GM23338 (cell line): ENCODE measurements at regions not wholly inside any gene's neighbourhood (a gene's known extent, or its start where the extent isn't known, plus 50 kb on each side); places are given as distances from the start of the nearest gene placed in this dataset.

Experiments
- CREB1 ChIP-seq: fragments of 250-450 bp; sonication (Bioruptor Pico); IDR thresholded peaks from 2 replicates; pipeline ENCODE4 v1.5.0; 2020; ENCODE audit warnings: low read depth, mild to moderate bottlenecking, moderate library complexity
- EZH2 ChIP-seq: fragments of 200-600 bp; sonication (generic); IDR thresholded peaks from one replicate; pipeline ENCODE4 v1.8.0; 2017; ENCODE audit warnings: antibody characterized with exemption, mild to moderate bottlenecking, low read depth; ENCODE audit not compliant: unreplicated experiment
- EZH2phosphoT487 ChIP-seq: fragments of 200-600 bp; sonication (generic); IDR thresholded peaks from one replicate; pipeline ENCODE4 v1.8.1; 2018; ENCODE audit warnings: antibody characterized with exemption; ENCODE audit not compliant: unreplicated experiment
- JUNB ChIP-seq: IDR thresholded peaks from one replicate; pipeline ENCODE4 v1.6.1; 2016; ENCODE audit warnings: antibody characterized with exemption; ENCODE audit not compliant: unreplicated experiment
- NANOG ChIP-seq: IDR thresholded peaks from 2 replicates; pipeline ENCODE4 v1.6.1; 2016; ENCODE audit warnings: antibody characterized with exemption, borderline replicate concordance
- POLR2AphosphoS5 ChIP-seq: IDR thresholded peaks from 2 replicates; pipeline ENCODE4 v1.6.1; 2016; ENCODE audit warnings: antibody characterized with exemption, low read depth
- STAT1 ChIP-seq: IDR thresholded peaks from one replicate; pipeline ENCODE4 v1.6.1; 2016; ENCODE audit warnings: antibody characterized with exemption; ENCODE audit not compliant: unreplicated experiment
- ZNF114 ChIP-seq: fragments of 250-450 bp; sonication (Bioruptor Pico); IDR thresholded peaks from 2 replicates; pipeline ENCODE4 v1.5.0; 2020; ENCODE audit warnings: mild to moderate bottlenecking, moderate library complexity
- ZNF331 ChIP-seq: fragments of 250-450 bp; sonication (Bioruptor Pico); IDR thresholded peaks from 2 replicates; pipeline ENCODE4 v1.5.0; 2020; ENCODE audit warnings: low read depth, mild to moderate bottlenecking, moderate library complexity
- TF ChIP-seq, protein P1 (sequence below), 2 experiments: fragments of 200-600 bp in 1 of 2; sonication (generic) in 1 of 2; conservative IDR thresholded peaks; 2 replicates each; pipeline versions ENCODE4 v1.5.1 to v1.6.1; 2016 to 2017; ENCODE audit warnings: antibody characterized with exemption in 2 of 2, low read depth in 2 of 2, mild to moderate bottlenecking in 2 of 2, moderate library complexity in 1 of 2
- TF ChIP-seq, protein P2 (sequence below): IDR thresholded peaks from 2 replicates; pipeline ENCODE4 v1.6.1; 2016; ENCODE audit warnings: antibody characterized with exemption
- TF ChIP-seq, protein P3 (sequence below): IDR thresholded peaks from one replicate; pipeline ENCODE4 v1.6.1; 2018; ENCODE audit warnings: antibody characterized with exemption; ENCODE audit not compliant: unreplicated experiment
- TF ChIP-seq, protein P4 (sequence below): fragments of 250-450 bp; sonication (Bioruptor Pico); IDR thresholded peaks from 2 replicates; pipeline ENCODE4 v1.5.0; 2020; ENCODE audit warnings: mild to moderate bottlenecking, moderate library complexity

DNA sequence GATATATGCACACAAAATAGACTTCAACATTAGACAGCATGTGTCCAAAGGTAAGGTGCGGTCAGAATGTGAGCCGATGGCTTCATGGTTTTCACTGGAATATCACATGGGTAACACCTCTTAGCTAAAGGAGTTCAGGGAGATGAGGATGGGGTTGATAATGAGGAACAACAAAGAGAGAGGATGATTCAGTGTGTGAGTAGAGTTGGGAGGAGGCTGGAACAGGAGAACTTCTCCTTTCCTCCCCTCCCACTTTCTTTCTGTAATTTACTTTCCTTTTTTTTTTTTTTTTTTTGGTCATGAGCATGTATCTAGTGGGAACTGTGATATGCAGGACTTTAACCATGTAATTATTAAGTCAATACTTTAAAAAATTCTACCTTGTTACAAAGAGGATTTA, 99.4 kb downstream of the FASLG start:
- TF ChIP-seq, protein P1, sequence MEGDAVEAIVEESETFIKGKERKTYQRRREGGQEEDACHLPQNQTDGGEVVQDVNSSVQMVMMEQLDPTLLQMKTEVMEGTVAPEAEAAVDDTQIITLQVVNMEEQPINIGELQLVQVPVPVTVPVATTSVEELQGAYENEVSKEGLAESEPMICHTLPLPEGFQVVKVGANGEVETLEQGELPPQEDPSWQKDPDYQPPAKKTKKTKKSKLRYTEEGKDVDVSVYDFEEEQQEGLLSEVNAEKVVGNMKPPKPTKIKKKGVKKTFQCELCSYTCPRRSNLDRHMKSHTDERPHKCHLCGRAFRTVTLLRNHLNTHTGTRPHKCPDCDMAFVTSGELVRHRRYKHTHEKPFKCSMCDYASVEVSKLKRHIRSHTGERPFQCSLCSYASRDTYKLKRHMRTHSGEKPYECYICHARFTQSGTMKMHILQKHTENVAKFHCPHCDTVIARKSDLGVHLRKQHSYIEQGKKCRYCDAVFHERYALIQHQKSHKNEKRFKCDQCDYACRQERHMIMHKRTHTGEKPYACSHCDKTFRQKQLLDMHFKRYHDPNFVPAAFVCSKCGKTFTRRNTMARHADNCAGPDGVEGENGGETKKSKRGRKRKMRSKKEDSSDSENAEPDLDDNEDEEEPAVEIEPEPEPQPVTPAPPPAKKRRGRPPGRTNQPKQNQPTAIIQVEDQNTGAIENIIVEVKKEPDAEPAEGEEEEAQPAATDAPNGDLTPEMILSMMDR (conservative IDR thresholded peaks at IDR 0.05; ENCODE audit: low read depth in 2 of 2) = no peak
- TF ChIP-seq, protein P2, sequence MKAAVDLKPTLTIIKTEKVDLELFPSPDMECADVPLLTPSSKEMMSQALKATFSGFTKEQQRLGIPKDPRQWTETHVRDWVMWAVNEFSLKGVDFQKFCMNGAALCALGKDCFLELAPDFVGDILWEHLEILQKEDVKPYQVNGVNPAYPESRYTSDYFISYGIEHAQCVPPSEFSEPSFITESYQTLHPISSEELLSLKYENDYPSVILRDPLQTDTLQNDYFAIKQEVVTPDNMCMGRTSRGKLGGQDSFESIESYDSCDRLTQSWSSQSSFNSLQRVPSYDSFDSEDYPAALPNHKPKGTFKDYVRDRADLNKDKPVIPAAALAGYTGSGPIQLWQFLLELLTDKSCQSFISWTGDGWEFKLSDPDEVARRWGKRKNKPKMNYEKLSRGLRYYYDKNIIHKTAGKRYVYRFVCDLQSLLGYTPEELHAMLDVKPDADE = no peak
- TF ChIP-seq POLR2AphosphoS5 = no peak
- TF ChIP-seq NANOG = no peak
- TF ChIP-seq CREB1 = no peak
- no peak for TF ChIP-seq EZH2
- no peak for TF ChIP-seq STAT1
- TF ChIP-seq EZH2phosphoT487 = no peak
- TF ChIP-seq, protein P3, sequence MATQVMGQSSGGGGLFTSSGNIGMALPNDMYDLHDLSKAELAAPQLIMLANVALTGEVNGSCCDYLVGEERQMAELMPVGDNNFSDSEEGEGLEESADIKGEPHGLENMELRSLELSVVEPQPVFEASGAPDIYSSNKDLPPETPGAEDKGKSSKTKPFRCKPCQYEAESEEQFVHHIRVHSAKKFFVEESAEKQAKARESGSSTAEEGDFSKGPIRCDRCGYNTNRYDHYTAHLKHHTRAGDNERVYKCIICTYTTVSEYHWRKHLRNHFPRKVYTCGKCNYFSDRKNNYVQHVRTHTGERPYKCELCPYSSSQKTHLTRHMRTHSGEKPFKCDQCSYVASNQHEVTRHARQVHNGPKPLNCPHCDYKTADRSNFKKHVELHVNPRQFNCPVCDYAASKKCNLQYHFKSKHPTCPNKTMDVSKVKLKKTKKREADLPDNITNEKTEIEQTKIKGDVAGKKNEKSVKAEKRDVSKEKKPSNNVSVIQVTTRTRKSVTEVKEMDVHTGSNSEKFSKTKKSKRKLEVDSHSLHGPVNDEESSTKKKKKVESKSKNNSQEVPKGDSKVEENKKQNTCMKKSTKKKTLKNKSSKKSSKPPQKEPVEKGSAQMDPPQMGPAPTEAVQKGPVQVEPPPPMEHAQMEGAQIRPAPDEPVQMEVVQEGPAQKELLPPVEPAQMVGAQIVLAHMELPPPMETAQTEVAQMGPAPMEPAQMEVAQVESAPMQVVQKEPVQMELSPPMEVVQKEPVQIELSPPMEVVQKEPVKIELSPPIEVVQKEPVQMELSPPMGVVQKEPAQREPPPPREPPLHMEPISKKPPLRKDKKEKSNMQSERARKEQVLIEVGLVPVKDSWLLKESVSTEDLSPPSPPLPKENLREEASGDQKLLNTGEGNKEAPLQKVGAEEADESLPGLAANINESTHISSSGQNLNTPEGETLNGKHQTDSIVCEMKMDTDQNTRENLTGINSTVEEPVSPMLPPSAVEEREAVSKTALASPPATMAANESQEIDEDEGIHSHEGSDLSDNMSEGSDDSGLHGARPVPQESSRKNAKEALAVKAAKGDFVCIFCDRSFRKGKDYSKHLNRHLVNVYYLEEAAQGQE = no peak
- TF ChIP-seq ZNF331 (CRISPR knock-in tag) = no peak
- no peak for TF ChIP-seq ZNF114 (CRISPR knock-in tag)
- TF ChIP-seq, protein P4, sequence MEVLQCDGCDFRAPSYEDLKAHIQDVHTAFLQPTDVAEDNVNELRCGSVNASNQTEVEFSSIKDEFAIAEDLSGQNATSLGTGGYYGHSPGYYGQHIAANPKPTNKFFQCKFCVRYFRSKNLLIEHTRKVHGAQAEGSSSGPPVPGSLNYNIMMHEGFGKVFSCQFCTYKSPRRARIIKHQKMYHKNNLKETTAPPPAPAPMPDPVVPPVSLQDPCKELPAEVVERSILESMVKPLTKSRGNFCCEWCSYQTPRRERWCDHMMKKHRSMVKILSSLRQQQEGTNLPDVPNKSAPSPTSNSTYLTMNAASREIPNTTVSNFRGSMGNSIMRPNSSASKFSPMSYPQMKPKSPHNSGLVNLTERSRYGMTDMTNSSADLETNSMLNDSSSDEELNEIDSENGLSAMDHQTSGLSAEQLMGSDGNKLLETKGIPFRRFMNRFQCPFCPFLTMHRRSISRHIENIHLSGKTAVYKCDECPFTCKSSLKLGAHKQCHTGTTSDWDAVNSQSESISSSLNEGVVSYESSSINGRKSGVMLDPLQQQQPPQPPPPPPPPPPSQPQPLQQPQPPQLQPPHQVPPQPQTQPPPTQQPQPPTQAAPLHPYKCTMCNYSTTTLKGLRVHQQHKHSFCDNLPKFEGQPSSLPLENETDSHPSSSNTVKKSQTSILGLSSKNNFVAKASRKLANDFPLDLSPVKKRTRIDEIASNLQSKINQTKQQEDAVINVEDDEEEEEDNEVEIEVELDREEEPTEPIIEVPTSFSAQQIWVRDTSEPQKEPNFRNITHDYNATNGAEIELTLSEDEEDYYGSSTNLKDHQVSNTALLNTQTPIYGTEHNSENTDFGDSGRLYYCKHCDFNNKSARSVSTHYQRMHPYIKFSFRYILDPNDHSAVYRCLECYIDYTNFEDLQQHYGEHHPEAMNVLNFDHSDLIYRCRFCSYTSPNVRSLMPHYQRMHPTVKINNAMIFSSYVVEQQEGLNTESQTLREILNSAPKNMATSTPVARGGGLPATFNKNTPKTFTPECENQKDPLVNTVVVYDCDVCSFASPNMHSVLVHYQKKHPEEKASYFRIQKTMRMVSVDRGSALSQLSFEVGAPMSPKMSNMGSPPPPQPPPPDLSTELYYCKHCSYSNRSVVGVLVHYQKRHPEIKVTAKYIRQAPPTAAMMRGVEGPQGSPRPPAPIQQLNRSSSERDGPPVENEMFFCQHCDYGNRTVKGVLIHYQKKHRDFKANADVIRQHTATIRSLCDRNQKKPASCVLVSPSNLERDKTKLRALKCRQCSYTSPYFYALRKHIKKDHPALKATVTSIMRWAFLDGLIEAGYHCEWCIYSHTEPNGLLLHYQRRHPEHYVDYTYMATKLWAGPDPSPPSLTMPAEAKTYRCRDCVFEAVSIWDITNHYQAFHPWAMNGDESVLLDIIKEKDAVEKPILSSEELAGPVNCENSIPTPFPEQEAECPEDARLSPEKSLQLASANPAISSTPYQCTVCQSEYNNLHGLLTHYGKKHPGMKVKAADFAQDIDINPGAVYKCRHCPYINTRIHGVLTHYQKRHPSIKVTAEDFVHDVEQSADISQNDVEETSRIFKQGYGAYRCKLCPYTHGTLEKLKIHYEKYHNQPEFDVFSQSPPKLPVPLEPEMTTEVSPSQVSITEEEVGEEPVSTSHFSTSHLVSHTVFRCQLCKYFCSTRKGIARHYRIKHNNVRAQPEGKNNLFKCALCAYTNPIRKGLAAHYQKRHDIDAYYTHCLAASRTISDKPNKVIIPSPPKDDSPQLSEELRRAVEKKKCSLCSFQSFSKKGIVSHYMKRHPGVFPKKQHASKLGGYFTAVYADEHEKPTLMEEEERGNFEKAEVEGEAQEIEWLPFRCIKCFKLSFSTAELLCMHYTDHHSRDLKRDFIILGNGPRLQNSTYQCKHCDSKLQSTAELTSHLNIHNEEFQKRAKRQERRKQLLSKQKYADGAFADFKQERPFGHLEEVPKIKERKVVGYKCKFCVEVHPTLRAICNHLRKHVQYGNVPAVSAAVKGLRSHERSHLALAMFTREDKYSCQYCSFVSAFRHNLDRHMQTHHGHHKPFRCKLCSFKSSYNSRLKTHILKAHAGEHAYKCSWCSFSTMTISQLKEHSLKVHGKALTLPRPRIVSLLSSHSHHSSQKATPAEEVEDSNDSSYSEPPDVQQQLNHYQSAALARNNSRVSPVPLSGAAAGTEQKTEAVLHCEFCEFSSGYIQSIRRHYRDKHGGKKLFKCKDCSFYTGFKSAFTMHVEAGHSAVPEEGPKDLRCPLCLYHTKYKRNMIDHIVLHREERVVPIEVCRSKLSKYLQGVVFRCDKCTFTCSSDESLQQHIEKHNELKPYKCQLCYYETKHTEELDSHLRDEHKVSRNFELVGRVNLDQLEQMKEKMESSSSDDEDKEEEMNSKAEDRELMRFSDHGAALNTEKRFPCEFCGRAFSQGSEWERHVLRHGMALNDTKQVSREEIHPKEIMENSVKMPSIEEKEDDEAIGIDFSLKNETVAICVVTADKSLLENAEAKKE (CRISPR knock-in tag) = no peak
- no peak for TF ChIP-seq JUNB
